Kidney epithelial cell (primary cell): ENCODE measurements at regions not wholly inside any gene's neighbourhood (a gene's known extent, or its start where the extent isn't known, plus 50 kb on each side); places are given as distances from the start of the nearest gene placed in this dataset.

Experiments used
- DNase-seq: peaks from one replicate; pipeline ENCODE4 v3.0.0-alpha.2; 2010; ENCODE audit warnings: low read depth
- H3K27me3 ChIP-seq: 2 replicates; pipeline ENCODE4 v1.6.0; 2011; ENCODE audit warnings: low read length; ENCODE audit not compliant: control insufficient read depth, insufficient read depth
- H3K36me3 ChIP-seq: 2 replicates; pipeline ENCODE4 v1.5.1; 2011; ENCODE audit warnings: low read length; ENCODE audit not compliant: control insufficient read depth, insufficient read depth
- H3K4me3 ChIP-seq: 2 replicates; pipeline ENCODE4 v1.5.1; 2011; ENCODE audit warnings: low read depth, mild to moderate bottlenecking, control low read depth, low read length
- CTCF ChIP-seq: IDR thresholded peaks from 2 replicates; pipeline ENCODE4 v1.5.1; 2011; ENCODE audit warnings: mild to moderate bottlenecking, moderate library complexity, low read length, control low read depth, inconsistent platforms; ENCODE audit not compliant: insufficient read depth, poor library complexity, severe bottlenecking

DNA sequence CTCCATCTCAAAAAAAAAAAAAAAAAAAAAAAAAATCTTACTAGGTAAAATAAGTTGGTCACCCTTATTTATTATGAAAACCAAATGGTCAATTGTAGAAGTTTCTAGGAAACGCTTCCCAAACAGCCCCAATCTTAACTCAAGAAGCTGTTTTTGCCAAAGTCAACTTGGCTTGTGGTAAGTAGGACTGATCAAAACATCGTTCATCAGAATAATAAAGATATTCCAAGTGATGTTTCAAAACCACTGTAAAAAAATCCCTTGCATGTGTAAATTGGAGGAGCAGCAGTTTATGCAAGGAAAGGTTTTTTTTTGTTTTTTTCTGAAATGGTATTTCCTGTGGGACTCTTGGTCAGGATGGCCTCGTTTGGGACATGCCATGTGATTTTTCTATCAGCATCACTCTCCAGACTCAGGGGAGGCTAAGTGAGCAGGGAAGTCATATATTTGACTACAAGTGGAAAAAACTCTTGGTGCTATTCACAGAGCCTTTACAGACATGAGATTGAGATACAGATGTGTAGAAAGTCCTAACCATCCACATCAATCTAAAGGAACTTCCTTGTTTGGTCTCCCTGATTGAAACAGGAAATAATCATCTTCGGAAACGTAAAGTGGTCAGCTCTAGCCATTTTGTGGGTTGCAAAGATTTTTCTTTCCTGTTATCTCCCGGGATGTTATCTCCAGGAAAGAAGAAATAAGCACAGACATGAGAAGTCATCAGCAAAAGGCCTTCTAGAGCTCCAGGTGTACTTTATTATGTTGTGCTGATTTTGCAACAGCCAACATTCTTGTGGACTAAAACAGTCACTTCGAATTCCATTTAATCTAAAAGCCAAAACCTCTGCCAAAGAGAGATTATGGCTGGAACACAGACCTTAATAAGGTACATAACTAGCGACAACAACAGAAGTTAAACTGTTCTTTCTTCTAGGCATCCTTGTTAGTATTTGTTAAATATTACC, 177.8 kb downstream of the EDN1 start:
- TF ChIP-seq CTCF = no peak
- no peak overlapping the region for H3K4me3 ChIP-seq
- H3K36me3 ChIP-seq = no peaks in the 10 kb centered on the region
- no peaks in the 10 kb centered on the region for H3K27me3 ChIP-seq
- DNase-seq = no peak

- DNase-seq = no peak
- TF ChIP-seq CTCF = no peak
- Histone ChIP-seq H3K36me3 (no peaks in the 10 kb centered on the region), H3K27me3 (no peaks in the 10 kb centered on the region), H3K4me3 (no peak overlapping the region)
Observed at GRCh38 chr6:12472601-12473038, 182.5 kb downstream of the EDN1 start.

DNA sequence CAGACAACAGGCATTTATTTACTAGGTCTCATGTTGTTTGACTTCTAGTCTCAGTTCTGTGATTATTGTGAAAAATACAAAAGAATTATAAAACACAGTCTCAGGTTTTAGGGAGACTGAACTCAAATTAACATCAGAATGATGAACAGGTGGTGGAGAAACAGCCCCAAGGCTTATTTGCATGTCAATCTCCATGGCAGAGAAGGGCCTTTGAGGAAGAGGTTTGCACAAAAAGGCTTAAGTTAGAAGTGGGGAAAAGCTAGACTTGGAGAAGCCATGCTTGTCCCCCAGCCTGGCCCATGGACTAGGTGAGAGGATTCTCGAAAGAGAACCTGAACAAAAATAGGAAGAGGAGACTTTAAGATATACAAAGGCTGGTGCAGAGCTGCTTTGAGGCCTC, 183.3 kb downstream of the EDN1 start:
- no peak for TF ChIP-seq CTCF
- H3K27me3 ChIP-seq = no peaks in the 10 kb centered on the region
- H3K4me3 ChIP-seq = no peak overlapping the region
- no peaks in the 10 kb centered on the region for H3K36me3 ChIP-seq
- no peak for DNase-seq

DNA sequence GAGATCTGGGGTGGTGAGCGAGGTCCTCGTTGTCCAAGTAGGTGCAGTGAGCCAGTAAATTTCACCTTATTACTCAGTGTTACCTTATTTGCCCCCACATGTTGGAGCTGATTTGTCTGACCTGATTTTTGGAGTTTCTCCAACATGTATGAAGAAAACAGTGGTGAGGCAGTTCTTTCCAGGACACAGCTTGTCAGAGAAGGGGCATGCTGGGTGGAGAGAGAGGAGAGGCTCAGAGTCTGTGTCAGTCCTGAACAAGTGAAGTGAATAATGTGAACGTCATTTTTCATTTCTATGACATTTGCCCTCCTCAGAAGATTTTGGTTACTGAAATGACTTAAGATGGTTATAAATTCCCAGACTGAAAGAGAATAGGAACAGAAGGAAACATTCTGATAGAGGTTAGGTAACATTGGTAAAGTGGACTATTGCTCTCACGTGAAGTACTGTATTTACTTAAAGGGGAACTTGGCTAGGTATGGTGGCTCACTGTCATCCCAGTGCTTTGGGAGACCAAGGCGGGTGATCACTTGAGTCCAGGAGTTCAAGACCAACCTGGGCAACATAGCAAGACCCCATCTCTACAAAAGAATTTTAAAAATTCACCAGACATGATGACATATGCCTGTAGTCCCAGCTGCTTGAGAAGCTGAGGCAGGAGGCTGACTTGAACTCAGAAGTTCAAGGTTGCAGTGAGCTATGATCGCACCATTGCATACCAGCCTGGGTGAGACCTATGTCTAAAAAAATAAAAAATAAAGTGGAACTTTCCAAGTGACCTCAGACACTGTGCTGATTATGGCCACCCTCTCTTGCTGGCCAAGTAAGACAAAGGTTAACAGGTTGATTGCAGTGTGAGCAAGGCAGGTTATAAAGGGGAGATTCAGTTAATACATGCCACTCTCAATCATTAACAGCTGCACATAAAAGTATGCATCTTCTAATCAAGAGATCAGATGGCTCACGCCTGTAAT, 184.3 kb downstream of the EDN1 start:
- no peak for DNase-seq
- TF ChIP-seq CTCF = no peak
- no peaks in the 10 kb centered on the region for H3K36me3 ChIP-seq
- H3K27me3 ChIP-seq = no peaks in the 10 kb centered on the region
- no peak overlapping the region for H3K4me3 ChIP-seq

- no peaks in the 10 kb centered on the region for H3K27me3 ChIP-seq
- no peak overlapping the region for H3K4me3 ChIP-seq
- H3K36me3 ChIP-seq = no peaks in the 10 kb centered on the region
- TF ChIP-seq CTCF = no peak
- DNase-seq = no peak
Observed at GRCh38 chr6:12476484-12476883, 186.3 kb downstream of the EDN1 start.
